Pancreas (tissue), 10 donors: ENCODE measurements at regions not wholly inside any gene's neighbourhood (a gene's known extent, or its start where the extent isn't known, plus 50 kb on each side); places are given as distances from the start of the nearest gene placed in this dataset.

ENCODE experiments used
- ATAC-seq, 4 donors: fragments of 200-7000 bp; cut with Tn5 transposase; one replicate each; pipeline versions ENCODE4 v1.8.0 to v1.9.1; 2020; ENCODE audit warnings: mild to moderate bottlenecking in 4 of 4, moderate library complexity in 4 of 4
- DNase-seq, 6 donors: peaks; one replicate each; pipeline ENCODE4 v3.0.0-alpha.2; 2020
- FAIRE-seq: peaks from 2 replicates; lab custom pipeline; 2012; peaks lifted over from hg19 to GRCh38; lab: Jason Lieb, UNC
- H3K27ac ChIP-seq, 4 donors: fragments of 200-600 bp; sonication (generic); 1 replicate in 3 of 4; 2 replicates in 1 of 4; pipeline versions ENCODE4 v1.5.0 to v1.8.0; 2020
- H3K27me3 ChIP-seq, 4 donors: fragments of 200-600 bp; one replicate each; pipeline ENCODE4 v1.8.0; 2021
- H3K36me3 ChIP-seq, 3 donors: fragments of 200-600 bp; sonication (generic) in 1 of 3; one replicate each; pipeline versions ENCODE4 v1.5.0 to v1.8.0; 2020 to 2021
- H3K4me1 ChIP-seq, 3 donors: fragments of 200-600 bp; one replicate each; pipeline ENCODE4 v1.8.0; 2021
- H3K4me3 ChIP-seq, 4 donors: fragments of 200-600 bp; sonication (generic) in 2 of 4; one replicate each; pipeline versions ENCODE4 v1.5.0 to v1.8.0; 2020 to 2021
- H3K9me3 ChIP-seq, 4 donors: fragments of 200-600 bp; one replicate each; pipeline ENCODE4 v1.8.0; 2021
- CTCF ChIP-seq, 4 donors: fragments of 200-600 bp; sonication (generic) in 3 of 4; IDR thresholded peaks; one replicate each; pipeline versions ENCODE4 v1.5.0 to v1.8.0; 2021; ENCODE audit warnings: antibody characterized with exemption in 4 of 4
- WGBS, 2 donors: extraction: QIAGEN DNeasy Blood & Tissue Kit; methylation state at CpG; one replicate each; pipeline ENCODE4 v1.1.7; 2013; 5-methylcytosine and 5-hydroxymethylcytosine counted together
- intact Hi-C, 3 donors: fragments of 100-400 bp; cut with DNase I; formaldehyde crosslinking; loops; one replicate each; pipeline versions ENCODE4 v1.11.1 to v1.14.2; 2022
- donor health status: healthy with polysubstance abuse.
- donor health status: DM: no; HTN: no; CAD: no; lungs with moderate emphysema.
- donor health status: DM: no; HTN: no; CAD: no.
- donor health status: control.
- donor health status: control.
- donor health status: Bipolar disorder and iron deficiency.
- donor health status: DM: yes; HTN: yes; CAD: no.
- donor health status: DM: no; HTN: no; CAD: no.
- donor health status: DM: no; HTN: no; CAD: no.
- donor health status: DM: yes; HTN: yes; CAD: no.

- intact Hi-C loops: no loop called here
- FAIRE-seq (no peak), DNase-seq (no peak), ATAC-seq (no peak)
- no peak overlapping the region for H3K4me3 ChIP-seq
- H3K27me3 ChIP-seq: no peaks in the 10 kb centered on the region
- no peaks in the 10 kb centered on the region for H3K4me1 ChIP-seq
- WGBS, 2 donors: 64 to 83% methylated on average over 3 of the region's 3 CpGs
- no peak for TF ChIP-seq CTCF (IDR thresholded peaks at IDR 0.05)
- no peak overlapping the region for H3K27ac ChIP-seq
- H3K9me3 ChIP-seq: no peaks in the 10 kb centered on the region
- no peaks in the 10 kb centered on the region for H3K36me3 ChIP-seq
These were observed 634.3 kb upstream of the GOLIM4 start for GRCh38 chr3:168730073-168730472.

DNA sequence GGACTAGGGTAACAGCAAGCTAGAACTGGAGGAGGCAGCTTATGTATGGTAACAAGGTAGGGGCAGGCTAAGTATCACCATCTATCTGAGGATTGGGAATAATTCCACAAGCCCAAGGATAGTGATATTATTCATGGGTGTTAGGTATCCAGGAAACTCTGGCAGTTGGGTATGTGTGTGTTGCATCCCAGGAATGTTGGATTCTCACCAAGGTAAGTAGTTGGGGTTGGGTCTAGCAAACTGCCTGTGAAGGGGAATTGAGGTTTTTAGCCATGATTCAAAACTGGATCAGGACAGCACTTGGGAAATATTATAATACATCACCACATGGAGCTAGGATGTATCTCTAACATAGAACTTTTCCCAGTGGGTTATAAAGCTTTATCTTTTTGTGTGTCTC lies 626.4 kb upstream of the GOLIM4 start:
- no peaks in the 10 kb centered on the region for H3K27me3 ChIP-seq
- DNase-seq (no peak), FAIRE-seq (no peak), ATAC-seq (no peak)
- H3K4me1 ChIP-seq: no peaks in the 10 kb centered on the region
- H3K27ac ChIP-seq: no peak overlapping the region
- TF ChIP-seq CTCF (IDR thresholded peaks at IDR 0.05): no peak
- no peak overlapping the region for H3K4me3 ChIP-seq
- no peaks in the 10 kb centered on the region for H3K9me3 ChIP-seq
- intact Hi-C loops: no loop called here
- H3K36me3 ChIP-seq: no peaks in the 10 kb centered on the region

- no peaks in the 10 kb centered on the region for H3K27me3 ChIP-seq
- no peak for DNase-seq
- FAIRE-seq: no peak
- no peak overlapping the region for H3K4me3 ChIP-seq
- intact Hi-C loops: no loop called here
- TF ChIP-seq CTCF (IDR thresholded peaks at IDR 0.05): no peak
- H3K27ac ChIP-seq: no peak overlapping the region
- no peaks in the 10 kb centered on the region for H3K36me3 ChIP-seq
- H3K9me3 ChIP-seq: no peaks in the 10 kb centered on the region
- 60 to 63% methylated on average over 1 of the region's 1 CpG for WGBS, 2 donors
- H3K4me1 ChIP-seq: no peaks in the 10 kb centered on the region
- no peak for ATAC-seq
These were observed 619.0 kb upstream of the GOLIM4 start for GRCh38 chr3:168714609-168715240.

- FAIRE-seq (no peak), ATAC-seq (no peak)
- no peak for TF ChIP-seq CTCF (IDR thresholded peaks at IDR 0.05)
These were observed 613.3 kb upstream of the GOLIM4 start for GRCh38 chr3:168709073-168709472.

DNA sequence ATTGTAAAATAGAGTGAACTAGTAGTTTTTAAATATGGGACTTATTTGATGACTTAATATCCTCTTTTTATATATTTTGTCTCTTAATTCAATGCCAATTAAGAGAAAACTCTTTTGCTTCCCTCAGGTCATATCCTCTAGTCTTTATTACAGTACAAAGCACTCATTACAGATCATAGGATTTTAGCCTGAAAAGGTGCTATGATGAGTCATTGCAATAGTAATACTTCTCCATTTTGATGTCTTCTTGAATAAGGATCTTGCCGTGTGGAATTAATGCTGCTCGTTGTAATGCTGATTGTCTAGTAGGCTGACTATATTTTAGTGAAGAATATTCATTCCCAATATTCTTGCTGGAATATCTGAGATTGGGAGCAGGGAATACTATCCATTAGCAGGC lies 612.2 kb upstream of the GOLIM4 start:
- no peaks in the 10 kb centered on the region for H3K36me3 ChIP-seq
- no peak overlapping the region for H3K27ac ChIP-seq
- H3K9me3 ChIP-seq: no peaks in the 10 kb centered on the region
- intact Hi-C loops: no loop called here
- 57 to 85% methylated on average over 2 of the region's 2 CpGs for WGBS, 2 donors
- no peaks in the 10 kb centered on the region for H3K27me3 ChIP-seq
- no peak overlapping the region for H3K4me3 ChIP-seq
- TF ChIP-seq CTCF (IDR thresholded peaks at IDR 0.05): no peak
- DNase-seq (no peak), FAIRE-seq (no peak), ATAC-seq (no peak)
- H3K4me1 ChIP-seq: no peaks in the 10 kb centered on the region

More at GRCh38 chr3:168709073-168709472, 613.3 kb upstream of the GOLIM4 start:
- 58 to 68% methylated on average over 9 of the region's 9 CpGs for WGBS, 2 donors
- Histone ChIP-seq H3K27me3 (no peaks in the 10 kb centered on the region), H3K4me1 (no peaks in the 10 kb centered on the region), H3K4me3 (no peak overlapping the region), H3K9me3 (no peaks in the 10 kb centered on the region), H3K36me3 (no peaks in the 10 kb centered on the region), H3K27ac (no peak overlapping the region)
- intact Hi-C loops: no loop called here
- no peak for DNase-seq
